T-helper 2 cell treated with Interferon-gamma antibody and Interleukin-4, amounts not matched to agents 5 μg/mL and 100 μg/mL, for 36 hours (primary cell): ENCODE measurements at regions not wholly inside any gene's neighbourhood (a gene's known extent, or its start where the extent isn't known, plus 50 kb on each side); places are given as distances from the start of the nearest gene placed in this dataset.
"Not testable (repeated sequence)": the region's sequence is repeated elsewhere in the genome, so short reads cannot be mapped to it uniquely, and the experiment has no call there.

Source experiments
- DNase-seq: peaks from one replicate; pipeline ENCODE4 v3.0.0; 2021; ENCODE audit warnings: low spot score
- H3K27ac Mint-ChIP-seq: one replicate; pipeline ENCODE4 v1.8.0; 2021; ENCODE audit warnings: mild to moderate bottlenecking, mixed read lengths
- H3K27me3 Mint-ChIP-seq: one replicate; pipeline ENCODE4 v1.8.0; 2021; ENCODE audit warnings: low read depth, mixed read lengths
- H3K36me3 Mint-ChIP-seq: one replicate; pipeline ENCODE4 v1.8.0; 2021; ENCODE audit warnings: low read depth, mixed read lengths
- H3K4me1 Mint-ChIP-seq: one replicate; pipeline ENCODE4 v1.8.0; 2021; ENCODE audit warnings: low read depth, mixed read lengths
- H3K4me3 Mint-ChIP-seq: one replicate; pipeline ENCODE4 v1.8.0; 2022; ENCODE audit warnings: mild to moderate bottlenecking, moderate library complexity, mixed read lengths
- H3K9me3 Mint-ChIP-seq: one replicate; pipeline ENCODE4 v1.8.0; 2021; ENCODE audit warnings: mixed read lengths

DNA sequence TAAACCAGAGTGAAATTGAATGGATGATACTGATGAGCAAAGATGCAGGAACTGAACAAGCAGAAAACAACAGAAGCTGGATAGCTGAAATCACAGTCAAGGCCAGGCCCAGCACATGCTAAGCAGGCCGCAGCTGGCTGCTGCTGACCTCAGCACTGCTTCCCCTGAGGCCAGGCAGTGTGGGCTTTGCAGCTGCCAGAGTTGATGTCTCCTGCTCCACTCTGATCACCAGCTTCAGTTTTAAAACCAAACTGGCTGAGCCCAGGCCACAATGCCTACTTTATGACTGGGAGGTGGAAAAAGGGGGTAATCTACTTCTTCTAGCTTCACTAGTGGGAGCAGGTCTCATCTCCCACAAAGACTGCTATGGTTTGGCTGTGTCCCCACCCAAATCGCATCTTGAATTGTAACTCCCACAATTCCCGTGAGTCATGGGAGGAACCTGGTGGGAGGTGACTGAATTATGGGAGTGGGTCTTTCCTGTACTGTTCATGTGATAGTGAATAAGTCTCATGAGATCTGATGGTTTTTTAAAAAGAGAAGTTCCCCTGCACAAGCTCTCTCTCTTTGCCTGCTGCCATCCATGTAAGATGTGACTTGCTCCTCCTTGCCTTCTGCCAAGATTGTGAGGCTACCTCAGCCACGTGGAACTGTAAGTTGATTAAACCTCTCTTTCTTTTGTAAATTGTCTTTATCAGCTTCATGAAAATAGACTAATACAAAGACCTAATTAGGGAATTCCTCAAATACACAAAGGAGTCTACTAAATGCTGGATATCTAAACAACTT is 136.4 kb upstream of the ITGB1 start:
- H3K36me3 Mint-ChIP-seq: peaks cover 8% of the 10 kb centered on the region
- DNase-seq: no peak
- H3K4me1 Mint-ChIP-seq: peaks cover 6% of the 10 kb centered on the region
- H3K9me3 Mint-ChIP-seq: peaks cover 52% of the 10 kb centered on the region
- no peak overlapping the region for H3K27ac Mint-ChIP-seq
- H3K27me3 Mint-ChIP-seq: no peaks in the 10 kb centered on the region
- no peak overlapping the region for H3K4me3 Mint-ChIP-seq

DNA sequence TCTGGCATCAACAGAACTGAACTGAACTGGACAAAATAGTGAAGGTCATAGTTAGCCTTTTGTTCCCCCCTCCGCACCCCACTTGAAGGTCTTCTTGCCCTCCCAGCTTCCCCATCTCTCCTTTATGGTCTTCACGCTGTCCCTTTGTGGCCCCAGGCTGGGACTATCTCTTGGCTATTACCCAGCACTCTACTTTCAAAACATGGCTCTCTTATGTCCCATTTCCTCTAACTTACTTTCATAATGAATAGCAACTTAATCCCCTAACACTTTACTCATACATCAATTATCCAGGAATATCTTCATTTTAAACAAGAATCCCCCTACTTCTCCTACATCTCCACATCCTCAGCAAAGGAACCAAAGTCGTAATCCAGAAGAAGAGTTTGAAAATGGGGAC is 135.3 kb upstream of the ITGB1 start:
- H3K9me3 Mint-ChIP-seq: peaks cover 50% of the 10 kb centered on the region
- DNase-seq: no peak
- no peak overlapping the region for H3K27ac Mint-ChIP-seq
- H3K36me3 Mint-ChIP-seq: peaks cover 9% of the 10 kb centered on the region
- H3K4me1 Mint-ChIP-seq: no peaks in the 10 kb centered on the region
- H3K4me3 Mint-ChIP-seq: no peak overlapping the region
- no peaks in the 10 kb centered on the region for H3K27me3 Mint-ChIP-seq

- Mint-ChIP-seq H3K27ac (no peak overlapping the region), H3K27me3 (no peaks in the 10 kb centered on the region), H3K9me3 (peaks cover 54% of the 10 kb centered on the region), H3K4me1 (peaks cover 3% of the 10 kb centered on the region), H3K4me3 (no peak overlapping the region), H3K36me3 (peaks cover 10% of the 10 kb centered on the region)
- DNase-seq: no peak
Measured at GRCh38 chr10:33092596-33092995, 134.6 kb upstream of the ITGB1 start.

DNA sequence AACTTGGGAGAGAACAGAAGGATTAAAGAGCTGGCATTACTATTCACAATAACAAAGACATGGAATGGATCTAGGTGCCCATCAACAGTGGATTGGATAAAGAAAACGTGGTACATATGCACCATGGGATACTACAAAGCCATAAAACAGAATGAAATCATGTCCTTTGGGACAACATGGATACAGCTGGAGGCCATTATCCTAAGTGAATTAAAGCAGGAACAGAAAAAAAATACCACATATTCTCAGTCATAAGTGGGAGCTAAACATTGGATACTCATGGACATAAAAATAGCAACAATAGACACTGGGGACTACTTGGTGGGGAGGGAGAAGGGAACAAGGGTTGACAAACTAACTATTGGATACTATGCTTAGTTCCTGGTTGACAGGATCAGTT is 133.2 kb upstream of the ITGB1 start:
- no peak overlapping the region for H3K27ac Mint-ChIP-seq
- H3K4me1 Mint-ChIP-seq: peaks cover 7% of the 10 kb centered on the region
- H3K4me3 Mint-ChIP-seq: no peak overlapping the region
- H3K27me3 Mint-ChIP-seq: no peaks in the 10 kb centered on the region
- peaks cover 11% of the 10 kb centered on the region for H3K36me3 Mint-ChIP-seq
- no peak for DNase-seq
- H3K9me3 Mint-ChIP-seq: peaks cover 45% of the 10 kb centered on the region

DNA sequence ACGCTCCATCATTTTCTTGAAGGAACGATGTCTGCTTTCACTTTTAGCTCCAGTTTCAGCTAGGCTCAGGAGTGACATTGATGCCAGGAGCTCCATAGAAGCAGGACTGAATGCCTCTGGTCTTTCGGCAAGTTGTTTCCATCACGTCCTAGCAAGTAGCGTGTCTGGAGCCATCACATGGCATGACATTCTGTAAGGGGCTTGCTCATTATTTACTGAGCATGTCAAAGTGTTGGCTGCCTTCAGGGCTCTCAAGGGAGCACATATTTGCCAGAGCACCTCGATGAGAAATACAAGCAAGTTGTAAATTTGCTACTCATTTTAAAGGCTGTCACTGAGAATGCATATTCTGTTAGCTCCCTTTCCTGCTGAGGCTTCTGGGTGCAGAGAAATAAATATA is 131.0 kb upstream of the ITGB1 start:
- no peak overlapping the region for H3K4me3 Mint-ChIP-seq
- no peak overlapping the region for H3K27ac Mint-ChIP-seq
- H3K36me3 Mint-ChIP-seq: peaks cover 11% of the 10 kb centered on the region
- no peaks in the 10 kb centered on the region for H3K27me3 Mint-ChIP-seq
- H3K4me1 Mint-ChIP-seq: peaks cover 7% of the 10 kb centered on the region
- no peak for DNase-seq
- peaks cover 30% of the 10 kb centered on the region for H3K9me3 Mint-ChIP-seq

GRCh38 chr10:33087922-33088321 is 129.9 kb upstream of the ITGB1 start:
- peaks cover 7% of the 10 kb centered on the region for H3K4me1 Mint-ChIP-seq
- H3K27ac Mint-ChIP-seq: peak overlapping the region; percentile 6
- peaks cover 22% of the 10 kb centered on the region for H3K9me3 Mint-ChIP-seq
- H3K27me3 Mint-ChIP-seq: no peaks in the 10 kb centered on the region
- no peak overlapping the region for H3K4me3 Mint-ChIP-seq
- H3K36me3 Mint-ChIP-seq: peaks cover 7% of the 10 kb centered on the region
- DNase-seq: no peak

DNA sequence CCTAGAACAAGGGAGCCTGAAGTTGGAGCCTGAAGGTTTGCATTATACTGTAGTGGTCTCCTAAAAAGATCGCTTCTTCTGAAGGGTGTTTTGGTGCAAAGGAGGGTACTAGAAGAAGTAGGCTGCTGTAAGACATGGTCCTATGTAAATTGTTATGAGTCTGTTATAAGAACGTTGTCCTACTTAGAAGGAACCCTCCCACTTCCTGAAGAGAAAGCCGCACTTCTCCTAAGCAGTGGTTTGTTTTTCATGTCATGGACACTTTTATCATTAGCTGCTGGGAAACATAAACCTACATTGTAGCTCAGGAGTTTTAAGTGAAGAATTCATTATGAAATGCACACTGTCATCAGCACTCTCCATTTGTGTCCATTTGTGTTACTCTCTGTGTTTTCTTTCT is 129.1 kb upstream of the ITGB1 start:
- Mint-ChIP-seq H3K27ac (no peak overlapping the region), H3K4me1 (peaks cover 7% of the 10 kb centered on the region), H3K27me3 (no peaks in the 10 kb centered on the region), H3K36me3 (peaks cover 7% of the 10 kb centered on the region), H3K9me3 (peaks cover 22% of the 10 kb centered on the region), H3K4me3 (no peak overlapping the region)
- DNase-seq: no peak

DNA sequence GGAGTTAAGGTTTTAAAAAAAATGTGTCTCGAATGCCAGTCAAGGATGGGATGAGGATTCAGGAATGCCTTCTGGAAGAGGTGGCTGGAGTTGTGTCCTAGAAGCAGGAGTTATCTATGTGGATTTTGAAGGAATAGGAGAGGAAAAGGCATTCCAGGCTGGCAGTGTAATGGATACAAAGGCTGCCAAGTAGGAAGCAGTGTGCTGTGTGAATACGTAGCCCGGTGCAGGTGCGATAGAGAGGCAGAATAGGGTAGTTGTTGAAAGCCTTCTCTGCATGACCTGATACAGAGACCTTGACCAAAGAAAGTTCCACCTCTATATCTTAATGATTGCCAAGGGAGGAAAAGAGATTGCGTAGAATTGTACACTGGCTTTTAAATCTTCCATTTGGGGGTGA is 128.1 kb upstream of the ITGB1 start:
- Mint-ChIP-seq H3K36me3 (peaks cover 7% of the 10 kb centered on the region), H3K9me3 (peaks cover 20% of the 10 kb centered on the region), H3K27ac (no peak overlapping the region), H3K4me3 (no peak overlapping the region), H3K4me1 (peaks cover 7% of the 10 kb centered on the region), H3K27me3 (no peaks in the 10 kb centered on the region)
- DNase-seq: no peak

GRCh38 chr10:33085313-33085833 is 127.3 kb upstream of the ITGB1 start:
- H3K27me3 Mint-ChIP-seq: no peaks in the 10 kb centered on the region
- no peak overlapping the region for H3K4me3 Mint-ChIP-seq
- H3K4me1 Mint-ChIP-seq: peaks cover 7% of the 10 kb centered on the region
- H3K36me3 Mint-ChIP-seq: peaks cover 7% of the 10 kb centered on the region
- H3K27ac Mint-ChIP-seq: no peak overlapping the region
- DNase-seq: no peak
- peaks cover 16% of the 10 kb centered on the region for H3K9me3 Mint-ChIP-seq

DNA sequence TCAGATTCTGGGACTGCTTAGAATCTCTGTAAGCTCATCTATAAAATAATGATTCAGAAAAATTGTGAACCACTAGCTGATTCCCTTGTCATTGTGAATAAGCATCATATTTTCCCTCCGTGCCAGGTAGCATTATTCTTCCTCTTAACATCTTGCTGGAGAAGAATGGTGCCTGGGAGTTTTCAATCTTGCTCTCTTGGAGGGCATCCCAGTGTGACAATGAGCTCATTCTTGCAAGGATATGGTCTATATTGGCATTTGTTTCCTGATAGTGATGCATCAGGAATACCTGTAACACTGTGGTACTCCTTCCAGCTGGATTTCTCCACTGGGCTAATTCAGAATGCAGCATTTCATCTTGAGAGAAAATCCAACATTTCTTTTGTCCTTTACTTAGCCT is 126.4 kb upstream of the ITGB1 start:
- peaks cover 6% of the 10 kb centered on the region for H3K36me3 Mint-ChIP-seq
- DNase-seq: no peak
- H3K4me3 Mint-ChIP-seq: no peak overlapping the region
- no peaks in the 10 kb centered on the region for H3K27me3 Mint-ChIP-seq
- H3K27ac Mint-ChIP-seq: no peak overlapping the region
- H3K4me1 Mint-ChIP-seq: peaks cover 7% of the 10 kb centered on the region
- H3K9me3 Mint-ChIP-seq: peaks cover 8% of the 10 kb centered on the region

- H3K36me3 Mint-ChIP-seq: peaks cover 1% of the 10 kb centered on the region
- H3K27ac Mint-ChIP-seq: no peak overlapping the region
- no peak overlapping the region for H3K4me3 Mint-ChIP-seq
- H3K27me3 Mint-ChIP-seq: no peaks in the 10 kb centered on the region
- peaks cover 4% of the 10 kb centered on the region for H3K4me1 Mint-ChIP-seq
- no peaks in the 10 kb centered on the region for H3K9me3 Mint-ChIP-seq
- no peak for DNase-seq
Measured at GRCh38 chr10:33082373-33082895, 124.4 kb upstream of the ITGB1 start.

DNA sequence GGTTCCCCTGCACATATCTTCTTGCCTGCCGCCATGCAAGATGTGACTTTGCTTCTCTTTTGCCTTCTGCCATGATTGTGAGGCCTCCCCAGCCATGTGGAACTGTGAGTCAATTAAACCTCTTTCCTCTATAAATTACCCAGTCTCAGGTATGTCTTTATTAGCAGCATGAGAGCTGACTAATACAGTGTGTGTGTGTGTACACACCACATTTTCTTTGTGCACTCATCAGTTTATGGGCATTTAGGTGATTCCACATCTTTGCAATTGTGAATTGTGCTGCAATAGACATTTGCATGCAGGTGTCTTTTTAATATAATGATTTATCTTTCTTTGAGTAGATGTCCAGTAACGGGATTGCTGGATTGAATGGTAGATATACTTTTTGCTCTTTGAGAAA is 122.4 kb upstream of the ITGB1 start:
- H3K27ac Mint-ChIP-seq, H3K4me3 Mint-ChIP-seq, H3K36me3 Mint-ChIP-seq, H3K9me3 Mint-ChIP-seq, DNase-seq, H3K27me3 Mint-ChIP-seq, H3K4me1 Mint-ChIP-seq: not testable (repeated sequence)

GRCh38 chr10:33074443-33074842 is 116.4 kb upstream of the ITGB1 start:
- Mint-ChIP-seq H3K4me3 (no peak overlapping the region), H3K4me1 (peaks cover under 1% of the 10 kb centered on the region), H3K9me3 (no peaks in the 10 kb centered on the region), H3K27ac (no peak overlapping the region), H3K36me3 (no peaks in the 10 kb centered on the region), H3K27me3 (no peaks in the 10 kb centered on the region)
- no peak for DNase-seq

- Mint-ChIP-seq H3K4me1 (peaks cover 1% of the 10 kb centered on the region), H3K4me3 (no peak overlapping the region), H3K27me3 (no peaks in the 10 kb centered on the region), H3K36me3 (no peaks in the 10 kb centered on the region), H3K27ac (no peak overlapping the region), H3K9me3 (no peaks in the 10 kb centered on the region)
- DNase-seq: no peak
Measured at GRCh38 chr10:33073641-33074415, 115.8 kb upstream of the ITGB1 start.
